ENCODE measurements at regions not wholly inside any gene's neighbourhood (a gene's known extent, or its start where the extent isn't known, plus 50 kb on each side); places are given as distances from the start of the nearest gene placed in this dataset.
"Not testable (repeated sequence)": the region's sequence is repeated elsewhere in the genome, so short reads cannot be mapped to it uniquely, and the experiment has no call there.

- TF ChIP-seq YY1 (IDR thresholded peaks at IDR 0.05; ENCODE audit: insufficient read depth, insufficient read length); SUZ12 (IDR thresholded peaks at IDR 0.05; ENCODE audit: extremely low read depth, insufficient read depth, insufficient read length); ZNF274 (IDR thresholded peaks at IDR 0.05; ENCODE audit: low read depth, low read length): not testable (repeated sequence)
These were observed 91.2 kb upstream of the FREM3 start for GRCh38 chr4:143791693-143792092.

Data from NT2/D1 (cell line).